CD1c-positive myeloid dendritic cell (primary cell): ENCODE measurements at regions not wholly inside any gene's neighbourhood (a gene's known extent, or its start where the extent isn't known, plus 50 kb on each side); places are given as distances from the start of the nearest gene placed in this dataset.

ENCODE experiments used
- DNase-seq: peaks from one replicate; pipeline ENCODE4 v3.0.0-alpha.2; 2016; ENCODE audit errors: extremely low spot score

DNA sequence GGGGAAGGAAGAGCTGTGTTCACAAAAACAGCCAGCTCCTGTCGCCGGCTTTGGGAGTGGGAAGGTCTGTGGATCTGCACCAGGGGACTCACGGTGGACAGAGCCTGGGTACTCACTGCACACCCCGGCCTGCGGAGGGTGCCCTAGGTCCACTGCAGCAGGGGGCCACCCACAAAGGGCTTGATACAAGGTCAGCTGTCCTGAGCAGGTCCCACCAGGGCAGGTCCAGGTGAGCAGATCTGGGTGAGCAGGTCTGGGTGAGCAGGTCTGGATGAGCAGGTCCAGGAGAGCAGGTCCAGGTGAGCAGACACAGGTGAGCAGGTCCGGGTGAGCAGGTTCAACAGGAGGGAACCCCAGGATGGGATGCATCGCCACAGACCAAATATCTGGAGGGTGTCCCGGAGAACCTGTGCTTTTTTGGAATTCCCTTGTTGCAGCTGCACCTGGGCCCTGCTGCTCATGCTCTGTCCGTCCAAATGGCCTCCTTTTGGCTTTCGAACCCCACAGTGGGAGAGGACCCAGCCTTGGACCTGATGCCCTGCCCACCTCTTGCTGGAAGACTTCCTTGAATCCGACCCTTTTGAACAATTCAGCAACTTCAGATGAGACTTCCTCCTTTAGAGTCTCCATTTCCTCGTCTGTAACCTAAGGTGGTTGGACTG is 485.3 kb downstream of the TBC1D22A start:
- no peak for DNase-seq

GRCh38 chr22:47245786-47246185 is 483.3 kb downstream of the TBC1D22A start:
- DNase-seq = no peak

DNA sequence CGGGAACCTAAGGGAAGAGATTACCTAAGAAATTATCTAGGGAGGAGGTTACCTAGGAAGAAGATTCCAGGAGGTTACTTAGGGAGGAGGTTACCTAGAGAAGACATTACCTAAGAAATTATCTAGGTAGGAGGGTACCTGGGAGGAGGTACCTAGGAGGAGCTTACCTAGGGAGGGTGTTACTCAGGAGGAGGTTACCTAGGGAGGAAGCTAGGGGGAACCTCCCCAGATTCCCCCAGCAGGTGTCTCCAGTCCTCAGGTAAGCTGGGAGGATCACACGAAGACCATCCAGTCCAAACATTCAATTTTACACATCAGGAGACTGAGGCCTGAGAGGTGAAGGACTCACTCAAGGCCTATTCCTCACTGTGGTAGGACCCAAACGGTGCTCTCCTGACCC is 482.8 kb downstream of the TBC1D22A start:
- no peak for DNase-seq

GRCh38 chr22:47240116-47240515 is 477.7 kb downstream of the TBC1D22A start:
- DNase-seq = no peak

DNA sequence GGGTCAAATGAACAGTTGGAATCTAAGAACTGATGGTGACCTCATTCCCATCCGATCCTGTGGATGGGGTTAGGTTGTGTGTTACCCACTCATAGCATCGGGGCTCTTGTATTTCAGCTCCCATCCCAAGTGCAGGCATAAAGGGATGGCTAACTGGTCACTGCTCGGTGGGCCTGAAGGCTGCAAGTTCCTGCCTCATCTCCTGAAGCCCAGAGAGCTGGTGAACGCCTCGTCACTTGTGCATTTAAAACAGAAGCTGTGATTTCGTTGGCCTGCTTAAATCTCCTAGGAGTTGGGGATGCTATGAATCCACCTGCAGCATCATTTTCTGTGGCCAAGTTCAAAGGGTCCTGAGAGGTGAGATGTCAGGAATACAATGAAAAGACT is 477.0 kb downstream of the TBC1D22A start:
- no peak for DNase-seq

GRCh38 chr22:47238690-47239473 is 476.4 kb downstream of the TBC1D22A start:
- no peak for DNase-seq

- no peak for DNase-seq
These were observed 475.5 kb downstream of the TBC1D22A start for GRCh38 chr22:47237890-47238480.

GRCh38 chr22:47236718-47237117 is 474.3 kb downstream of the TBC1D22A start:
- DNase-seq = no peak

DNA sequence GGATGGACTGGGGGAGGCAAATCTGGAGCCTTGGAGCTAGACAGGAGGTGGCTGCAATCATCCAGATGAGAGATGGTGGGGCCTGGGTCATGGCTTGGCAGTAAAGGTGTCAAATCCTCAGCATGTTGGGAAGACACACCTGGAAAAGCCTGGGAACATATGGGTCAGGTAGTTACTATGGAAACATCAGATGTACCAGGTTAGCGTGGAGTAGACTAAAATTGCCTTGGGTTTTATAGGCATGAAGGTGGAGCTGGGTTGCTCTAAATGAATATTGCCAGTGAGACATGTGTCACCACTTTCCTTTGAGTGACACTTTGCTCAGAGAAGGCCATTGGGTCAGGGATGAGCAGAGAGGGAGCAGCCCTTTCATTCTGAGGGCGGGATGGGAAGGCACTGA is 473.7 kb downstream of the TBC1D22A start:
- DNase-seq = no peak

GRCh38 chr22:47233316-47234243 is 471.1 kb downstream of the TBC1D22A start:
- DNase-seq = no peak

- DNase-seq = no peak
These were observed 470.3 kb downstream of the TBC1D22A start for GRCh38 chr22:47232753-47233152.

DNA sequence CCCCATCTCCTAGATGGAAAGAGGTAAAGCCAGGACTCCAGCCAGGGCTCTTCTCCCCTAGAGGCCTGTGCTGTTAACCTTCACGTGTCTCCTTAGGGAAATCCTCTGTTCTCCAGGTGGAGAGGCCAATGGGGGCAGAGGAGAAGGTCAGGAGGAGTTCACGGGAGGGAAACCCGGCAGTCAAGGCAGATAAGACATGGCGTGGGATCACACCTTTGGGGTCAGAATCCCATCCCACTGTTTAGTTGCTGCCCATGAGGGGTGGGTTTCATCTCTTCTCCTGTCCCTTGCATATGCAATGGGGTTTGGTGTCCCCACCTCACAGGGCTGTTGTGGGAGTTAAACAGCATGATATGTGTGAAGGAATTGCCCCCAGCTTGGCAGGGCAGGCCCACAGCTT is 469.7 kb downstream of the TBC1D22A start:
- DNase-seq = no peak

GRCh38 chr22:47231759-47232158 is 469.3 kb downstream of the TBC1D22A start:
- no peak for DNase-seq

GRCh38 chr22:47230741-47231140 is 468.3 kb downstream of the TBC1D22A start:
- DNase-seq = no peak

GRCh38 chr22:47230251-47230650 is 467.8 kb downstream of the TBC1D22A start:
- DNase-seq = no peak

DNA sequence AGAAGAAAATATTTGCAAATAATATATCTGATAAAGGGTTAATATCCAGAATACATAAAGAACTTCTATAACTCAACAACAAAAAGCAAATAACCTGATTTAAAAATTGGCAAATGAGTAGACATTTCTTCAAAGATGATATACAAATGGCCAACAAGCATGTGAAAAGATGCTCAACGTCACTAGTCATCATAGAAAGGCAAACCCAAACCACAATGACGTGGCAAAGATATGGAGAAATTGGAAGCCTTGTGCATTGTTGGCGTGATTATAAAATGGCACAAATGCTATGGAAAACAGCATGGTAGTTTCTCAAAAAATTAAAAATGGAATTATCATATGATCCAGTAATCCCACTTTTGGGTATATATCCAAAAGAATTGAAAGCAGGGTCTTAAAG is 466.3 kb downstream of the TBC1D22A start:
- DNase-seq = no peak

GRCh38 chr22:47225931-47226633 is 463.6 kb downstream of the TBC1D22A start:
- DNase-seq = no peak

DNA sequence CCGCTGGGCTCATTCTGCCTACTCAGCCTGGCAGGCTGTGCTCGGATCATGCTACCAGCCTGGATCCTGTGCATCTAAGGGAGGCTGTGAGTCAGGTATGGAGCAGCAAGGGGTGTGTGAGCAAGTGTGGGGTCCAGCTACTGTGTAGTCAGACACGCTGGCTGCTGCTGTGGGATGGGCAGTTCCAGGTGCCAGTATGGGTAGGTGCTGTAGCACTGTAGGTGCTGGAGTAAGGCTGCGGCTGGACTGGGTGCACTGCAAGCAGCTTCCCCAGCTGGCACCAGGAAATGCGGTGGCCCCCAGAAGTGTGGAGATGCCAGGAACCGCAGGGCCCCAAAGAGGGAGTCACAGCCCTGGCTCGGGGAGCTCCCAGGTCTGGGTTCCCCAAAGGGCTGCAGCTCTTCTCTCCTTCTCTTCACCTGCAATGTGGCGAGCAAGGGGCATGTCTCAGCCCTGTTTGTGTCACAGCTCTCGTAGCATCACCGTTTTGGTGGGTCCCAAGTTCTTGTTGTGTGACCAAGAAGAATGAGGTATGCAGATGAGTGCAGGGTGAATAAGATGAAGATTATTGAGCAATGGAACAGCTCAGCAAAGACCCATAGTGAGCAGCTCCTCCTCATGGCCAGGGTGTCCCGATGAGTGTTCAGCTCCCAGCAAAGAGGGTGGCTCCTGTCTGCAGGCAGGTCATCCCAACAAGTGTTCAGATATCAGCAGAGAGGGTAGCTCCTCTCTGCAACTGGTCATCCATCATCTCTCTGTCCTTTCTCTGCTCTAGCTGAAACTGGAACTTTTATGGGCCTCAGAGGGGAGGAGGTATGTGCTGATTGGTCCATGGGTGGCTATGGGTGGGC is 462.9 kb downstream of the TBC1D22A start:
- DNase-seq = no peak
